ENCODE measurements at regions not wholly inside any gene's neighbourhood (a gene's known extent, or its start where the extent isn't known, plus 50 kb on each side); places are given as distances from the start of the nearest gene placed in this dataset.
"Not testable (repeated sequence)": the region's sequence is repeated elsewhere in the genome, so short reads cannot be mapped to it uniquely, and the experiment has no call there.

DNA sequence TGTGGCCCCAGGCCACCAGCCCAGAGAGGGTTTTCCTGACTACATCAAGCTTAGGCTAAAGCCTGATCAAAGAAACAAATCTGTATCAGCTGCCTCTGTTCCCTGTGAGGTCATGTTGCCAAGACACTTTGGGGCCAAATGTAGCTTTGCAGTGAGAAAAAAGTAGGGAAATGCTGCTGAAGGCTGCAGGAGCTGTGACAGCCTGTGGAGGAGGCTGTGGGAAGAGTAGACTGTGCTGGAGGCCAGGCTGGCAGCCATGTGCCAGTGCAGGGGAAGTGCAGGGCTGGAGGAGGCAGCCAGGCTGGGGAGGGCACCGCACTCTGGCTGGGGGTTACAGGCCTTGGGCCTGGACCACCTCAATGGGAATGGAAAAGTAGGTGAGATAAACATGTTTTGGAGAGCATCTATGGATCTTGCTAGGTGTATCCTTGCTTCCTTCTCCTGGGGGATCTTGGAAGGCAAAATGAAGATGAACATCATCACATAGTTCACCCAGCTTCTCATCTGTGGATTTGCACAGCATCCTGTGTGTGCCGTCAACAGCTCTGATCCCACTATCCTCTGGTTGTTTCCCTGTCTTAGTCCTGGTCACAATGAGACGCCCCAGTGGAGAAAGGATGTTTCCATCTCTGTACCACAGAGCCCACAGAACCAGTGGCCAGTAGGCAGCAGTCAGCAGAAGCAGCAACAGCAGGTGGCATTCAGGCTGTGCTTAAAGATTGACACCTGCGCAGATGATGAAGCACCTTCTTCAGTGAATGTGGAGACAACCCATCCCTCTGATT, 103.8 kb upstream of the COPS8 start:
- no peak for DNase-seq

DNA sequence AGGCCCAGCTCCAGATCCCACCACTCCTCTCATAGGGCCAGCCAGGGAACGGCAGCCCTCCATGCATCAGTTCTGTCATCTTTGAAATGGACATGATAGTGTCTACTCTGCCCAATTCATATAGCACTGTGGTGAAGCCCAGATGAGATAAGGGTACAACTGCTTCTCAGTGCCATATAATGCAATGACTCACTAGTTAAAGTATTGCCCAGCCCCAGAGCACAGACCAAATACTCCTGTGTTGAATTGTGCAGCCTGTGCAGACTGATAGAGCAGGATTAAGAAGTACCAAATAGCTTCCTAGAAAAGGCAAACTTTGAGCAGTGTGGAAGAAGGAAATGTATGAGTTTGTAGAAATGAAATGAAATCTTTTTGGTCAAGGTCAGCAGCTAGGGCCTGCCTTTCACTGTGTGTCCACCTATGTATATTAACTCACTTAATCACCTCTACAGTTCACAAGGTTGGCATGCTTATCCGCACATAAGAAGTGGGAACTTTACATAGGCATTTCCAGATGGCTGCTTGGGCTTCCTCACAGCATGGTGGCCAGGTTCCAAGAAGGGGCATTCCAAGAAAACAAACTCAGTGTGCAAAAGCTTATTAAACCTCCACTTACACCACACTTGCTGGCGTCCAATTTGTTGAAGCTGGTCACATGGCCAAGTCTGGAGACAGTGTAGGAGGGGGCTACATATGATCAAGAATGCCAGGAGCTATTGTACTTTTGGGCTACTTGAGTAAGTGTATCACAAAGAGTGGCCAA, 102.8 kb upstream of the COPS8 start:
- no peak for DNase-seq

DNA sequence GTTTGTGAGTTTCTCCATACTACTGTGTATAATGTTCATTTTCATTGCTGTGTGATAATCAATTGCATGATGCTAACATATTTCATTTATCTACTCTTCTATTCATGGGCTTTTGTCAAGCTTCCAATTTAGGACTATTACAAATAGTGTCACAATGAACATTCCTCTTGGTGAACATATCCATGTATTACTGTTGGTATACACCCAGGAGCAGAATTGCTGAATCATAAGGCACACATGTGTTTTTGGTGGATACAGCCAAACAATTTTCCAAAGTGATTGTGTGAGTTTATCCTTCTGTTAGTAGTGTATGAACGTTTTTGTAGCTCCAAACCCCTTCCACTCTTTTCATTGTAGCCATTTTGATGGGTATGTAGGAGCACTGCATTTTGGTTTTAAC, 101.6 kb upstream of the COPS8 start:
- DNase-seq = no peak

DNA sequence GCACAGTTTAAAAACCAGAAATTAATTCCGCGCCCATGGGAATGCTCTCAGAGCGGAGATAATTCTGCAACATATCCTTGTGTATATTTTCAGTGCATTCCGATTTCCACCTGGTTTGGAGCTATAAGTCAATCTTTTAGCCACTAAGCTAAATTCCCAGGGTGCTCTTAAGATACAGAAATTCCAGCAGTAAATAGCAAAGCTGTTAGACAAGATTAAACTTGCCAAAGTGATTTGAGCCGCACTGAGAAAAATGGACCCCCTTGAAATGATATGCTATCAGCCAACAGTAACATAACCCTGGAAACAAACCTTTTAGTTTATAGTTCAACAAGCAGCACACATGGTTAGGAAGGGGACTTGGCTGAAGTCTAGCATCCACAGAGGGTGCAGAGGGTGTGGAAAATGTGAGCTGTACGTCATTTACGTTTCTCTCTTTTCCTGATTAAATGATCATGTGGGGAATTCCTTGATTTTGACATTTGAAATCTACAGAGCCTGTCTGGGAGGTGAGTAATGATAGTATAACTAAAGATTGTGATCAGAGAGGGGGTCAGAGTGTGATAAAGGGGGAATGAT, 99.8 kb upstream of the COPS8 start:
- DNase-seq = no peak

DNA sequence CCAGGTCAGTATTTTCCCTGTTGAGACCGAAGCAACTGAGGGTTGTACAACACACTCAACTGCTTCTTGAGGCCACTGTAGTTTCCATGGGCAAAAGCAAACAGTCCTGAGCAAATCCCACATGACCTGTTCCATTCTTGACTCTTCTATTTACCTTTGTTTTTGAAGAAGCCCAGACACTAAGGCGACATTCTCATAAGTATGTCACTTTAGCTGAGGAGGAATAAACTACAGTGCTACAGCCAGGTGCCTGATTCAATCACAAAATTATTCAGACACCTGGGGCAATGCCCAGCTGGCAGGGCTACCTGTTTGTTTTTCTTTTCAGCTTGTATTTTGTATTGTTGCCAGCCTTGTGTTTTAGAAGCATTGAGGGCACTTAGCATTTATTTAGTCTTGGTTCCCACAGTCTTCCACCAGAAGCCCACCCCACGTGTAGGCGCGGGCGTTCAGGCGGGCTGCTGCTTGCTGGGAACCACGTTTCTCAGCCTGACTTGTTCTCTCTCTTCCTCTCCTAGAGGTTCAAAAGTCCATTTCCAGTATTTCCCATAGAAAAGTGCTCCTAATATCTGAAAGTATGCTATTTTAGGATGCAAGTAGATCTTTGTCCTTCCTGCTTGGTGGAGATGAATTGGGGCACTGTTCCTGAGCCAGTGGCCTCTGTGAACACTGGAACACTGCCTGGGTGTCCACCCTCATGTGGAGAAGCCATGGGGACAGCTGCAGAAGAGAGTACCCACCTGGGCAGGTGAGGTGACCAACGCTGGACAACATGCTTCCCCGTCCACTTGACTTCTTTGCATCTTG, 99.0 kb upstream of the COPS8 start:
- no peak for DNase-seq

DNA sequence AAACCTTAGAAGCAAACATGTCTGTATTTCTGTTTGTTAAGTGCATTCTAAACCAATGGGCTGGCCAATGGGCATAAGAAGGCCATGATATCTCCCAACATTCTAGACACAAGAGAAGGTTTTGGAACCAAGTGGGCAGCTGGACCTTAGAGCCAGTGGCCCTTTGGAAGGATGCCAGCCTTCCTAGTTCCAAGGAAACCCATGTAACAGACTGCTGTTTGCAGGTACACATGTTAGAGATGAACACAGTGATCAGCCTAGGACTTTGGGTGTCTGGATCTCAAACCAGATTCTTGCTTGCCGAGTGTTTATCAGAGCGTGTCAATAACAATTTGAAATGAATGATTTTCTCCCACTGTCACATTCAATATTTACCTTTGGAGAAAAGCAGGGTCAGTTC, 97.5 kb upstream of the COPS8 start:
- DNase-seq = no peak

DNA sequence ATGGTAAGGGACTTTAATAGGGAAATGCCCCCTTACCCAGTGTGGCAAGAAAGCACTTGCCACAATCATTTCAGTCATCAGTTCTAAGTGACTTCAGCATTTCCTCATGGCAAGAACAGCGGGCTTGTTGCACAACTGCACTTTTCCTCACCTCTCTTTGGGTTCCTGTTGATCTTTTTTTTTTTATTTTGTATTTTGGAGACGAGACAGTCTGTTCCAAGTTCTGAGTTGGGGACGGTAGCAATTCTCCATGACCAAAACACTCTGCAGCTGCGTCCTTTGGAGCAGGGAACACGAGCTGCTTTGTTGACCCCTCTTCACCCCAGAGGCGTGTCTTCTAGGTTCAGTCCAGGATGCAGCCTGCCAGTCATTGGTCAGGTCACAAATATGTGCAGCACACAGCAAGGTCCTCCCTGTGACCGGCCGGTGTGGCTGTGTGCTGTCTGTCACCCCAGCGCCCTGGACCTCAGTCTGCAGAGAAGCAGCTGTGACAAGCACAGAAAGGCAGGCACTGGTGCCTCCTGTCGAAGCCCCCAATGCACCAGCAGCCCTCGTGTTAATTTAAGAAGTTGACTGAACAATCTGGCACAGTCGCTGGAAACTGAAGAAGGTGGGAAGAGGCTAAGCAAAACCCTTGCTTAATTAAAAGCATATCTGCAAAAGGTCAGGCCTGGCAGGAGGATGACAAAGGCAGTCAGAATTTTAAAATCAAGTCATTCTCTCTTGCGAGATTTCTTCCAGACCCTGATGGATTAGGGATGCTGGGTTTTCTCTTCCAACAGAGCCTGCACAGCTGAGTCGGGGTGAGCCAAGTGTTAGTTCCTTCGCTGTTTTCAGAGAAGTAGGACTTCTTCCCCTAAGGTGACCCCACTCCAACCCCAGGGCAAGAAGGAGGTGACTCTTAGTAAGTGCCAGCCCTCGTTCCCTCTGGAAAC, 96.7 kb upstream of the COPS8 start:
- DNase-seq = no peak

DNA sequence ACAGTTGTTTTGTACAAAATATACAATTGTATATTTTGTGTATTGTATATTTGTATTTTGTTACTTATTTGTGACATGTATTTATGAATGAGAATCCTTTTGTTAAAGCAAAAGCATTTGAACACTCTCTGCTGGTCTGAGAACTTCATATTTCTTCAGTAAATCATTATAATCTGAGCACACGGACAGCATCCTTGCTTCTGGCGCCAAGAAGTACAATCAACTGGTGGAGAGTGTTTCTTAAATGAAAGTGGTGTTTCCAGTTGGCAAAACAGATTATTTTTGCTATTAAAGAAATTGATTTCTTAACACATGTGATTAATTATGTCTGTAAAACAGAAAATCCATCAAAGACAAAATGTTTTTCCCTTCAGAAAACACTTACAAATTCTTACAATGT, 95.1 kb upstream of the COPS8 start:
- no peak for DNase-seq

DNA sequence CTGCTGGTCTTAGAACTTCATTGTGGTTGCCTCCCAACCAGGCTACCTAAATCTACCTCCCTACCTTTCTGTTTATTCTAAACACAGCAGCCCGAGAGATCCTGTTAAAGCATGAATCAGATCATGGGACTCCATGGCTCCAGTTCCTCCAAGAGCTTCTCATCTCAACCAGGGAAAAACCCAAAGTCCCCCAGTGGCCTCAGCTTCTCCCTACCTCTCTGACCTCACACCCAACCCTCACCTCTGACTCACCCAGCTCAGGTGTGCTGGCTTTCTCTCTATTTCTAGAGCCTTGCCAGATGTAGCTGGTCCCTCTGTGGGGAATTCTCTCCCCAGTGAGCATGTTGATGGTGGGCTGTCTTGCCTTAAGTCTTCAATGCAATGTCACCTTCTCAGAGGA, 93.8 kb upstream of the COPS8 start:
- DNase-seq = no peak

DNA sequence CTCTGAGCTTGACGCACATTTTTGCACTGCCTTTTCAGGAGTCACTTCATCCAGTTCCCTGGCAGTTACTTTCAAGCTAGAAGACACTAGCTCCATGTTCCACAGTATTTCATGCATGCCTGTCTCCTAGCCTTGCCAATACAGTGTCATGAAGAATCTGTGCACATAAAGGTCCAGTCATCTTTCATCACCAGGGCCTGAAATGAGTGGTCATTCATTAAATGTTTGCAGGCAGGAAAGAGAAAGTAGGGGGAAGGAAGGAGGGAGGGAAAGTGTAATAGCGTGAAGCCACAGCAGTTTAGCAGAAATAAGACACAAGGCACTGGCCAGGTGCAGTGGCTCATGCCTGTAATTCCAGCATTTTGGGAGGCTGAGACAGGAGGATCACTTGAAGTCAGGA, 92.4 kb upstream of the COPS8 start:
- DNase-seq = no peak

DNA sequence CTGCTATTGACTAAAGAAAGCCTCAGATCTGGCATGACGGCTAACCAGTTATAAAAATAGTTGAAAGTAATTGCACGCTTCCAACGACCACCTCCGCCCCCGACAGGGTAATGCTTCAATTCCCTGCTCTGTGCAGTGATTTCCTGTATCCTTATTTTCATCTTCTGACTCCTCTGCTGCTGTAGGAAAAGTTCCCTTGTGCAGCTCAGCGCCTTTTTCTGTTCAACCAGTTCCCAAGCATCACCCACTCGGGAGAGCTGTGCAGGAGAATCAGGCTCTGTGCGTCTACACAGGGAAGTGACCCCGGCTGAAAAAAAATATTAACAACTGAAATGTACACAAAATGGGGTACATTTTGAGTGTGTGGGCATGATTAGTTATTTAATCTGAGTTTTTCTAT, 91.3 kb upstream of the COPS8 start:
- DNase-seq = no peak

DNA sequence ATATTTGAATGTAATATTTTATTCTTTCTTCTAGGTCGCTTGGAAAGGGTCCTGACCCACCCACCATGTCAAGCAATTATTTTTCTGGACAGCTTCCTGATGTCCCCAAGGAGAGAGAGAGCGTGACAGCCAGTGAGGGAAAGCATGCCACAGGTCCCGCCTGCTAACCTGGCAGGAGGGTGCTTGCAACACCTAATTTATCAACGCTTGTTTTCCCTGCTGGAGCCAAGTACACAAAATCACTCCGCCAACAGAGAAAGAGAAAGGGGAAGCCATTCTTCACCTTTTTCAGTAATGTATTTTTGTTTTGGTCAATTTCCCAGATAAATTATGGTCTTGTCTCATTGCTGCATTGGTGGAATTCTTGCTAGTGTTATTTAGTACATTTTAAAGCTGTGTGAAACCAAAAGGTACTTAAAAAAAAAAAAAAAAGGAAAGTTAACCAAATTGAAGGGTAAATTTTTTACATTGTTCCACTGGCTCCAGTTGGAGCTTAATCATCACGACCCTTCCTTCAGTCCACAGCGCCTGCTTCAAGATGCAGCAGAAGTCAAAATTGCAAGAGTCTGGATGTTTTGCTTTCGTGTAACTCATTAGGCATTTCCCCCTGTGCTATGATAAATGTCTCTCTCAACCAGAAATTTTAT, 88.5 kb upstream of the COPS8 start:
- no peak for DNase-seq

DNA sequence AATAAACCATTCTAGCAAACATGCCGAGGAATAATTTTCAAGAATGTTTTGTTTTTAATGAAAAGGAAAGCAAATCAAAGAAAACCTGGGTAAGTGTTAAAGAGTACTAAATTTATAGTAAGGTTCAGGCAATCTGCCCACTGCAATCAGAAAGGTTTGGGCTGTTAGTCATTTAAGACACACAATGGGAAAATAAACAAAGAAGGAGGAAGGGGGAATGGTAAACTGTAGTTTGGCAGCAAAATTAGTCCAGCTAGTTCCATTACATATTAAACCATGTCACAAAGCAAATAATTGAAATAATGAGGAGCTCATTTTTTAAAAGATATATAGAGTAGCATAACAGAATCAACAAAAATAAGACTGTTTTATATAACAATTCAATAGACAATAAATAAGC, 87.5 kb upstream of the COPS8 start:
- no peak for DNase-seq

DNA sequence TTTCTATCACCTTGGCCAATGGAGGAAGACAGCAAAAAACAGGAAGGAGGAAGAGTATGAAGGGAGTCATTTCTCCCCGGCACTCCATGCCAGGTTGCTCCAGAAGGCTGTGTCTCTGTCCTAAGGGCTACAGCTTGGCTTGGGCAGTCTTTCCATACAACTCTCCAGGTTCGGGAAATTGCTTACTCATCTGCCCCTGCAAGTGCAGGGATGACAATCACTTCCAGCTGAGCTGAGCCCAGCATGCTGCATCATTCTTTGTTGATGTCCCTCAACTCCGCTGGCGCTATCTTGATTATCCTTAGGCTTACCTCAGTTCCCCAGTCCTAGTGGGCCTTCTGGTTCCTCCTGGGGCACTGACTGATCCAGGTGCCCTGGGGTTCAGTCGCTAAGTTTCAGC, 86.9 kb upstream of the COPS8 start:
- DNase-seq = no peak

DNA sequence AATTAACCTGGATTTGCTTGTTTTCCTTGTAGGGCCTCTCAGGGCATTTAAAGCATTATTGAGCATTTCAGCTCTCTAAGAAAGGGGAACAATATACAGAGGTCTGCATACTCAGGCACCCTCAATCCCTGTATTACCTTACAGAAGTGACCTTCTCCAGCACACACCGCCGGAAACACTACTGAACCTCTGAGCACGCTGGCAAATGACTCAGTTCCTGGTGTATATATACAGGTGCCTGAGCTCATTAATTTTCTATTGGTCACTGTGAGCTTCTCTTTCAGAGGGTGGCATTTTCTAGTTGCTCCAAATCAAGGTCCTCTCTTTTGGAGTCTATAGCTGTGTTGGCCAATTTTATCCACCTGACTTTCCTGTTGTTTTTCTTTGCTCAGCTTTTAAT, 85.2 kb upstream of the COPS8 start:
- no peak for DNase-seq

DNA sequence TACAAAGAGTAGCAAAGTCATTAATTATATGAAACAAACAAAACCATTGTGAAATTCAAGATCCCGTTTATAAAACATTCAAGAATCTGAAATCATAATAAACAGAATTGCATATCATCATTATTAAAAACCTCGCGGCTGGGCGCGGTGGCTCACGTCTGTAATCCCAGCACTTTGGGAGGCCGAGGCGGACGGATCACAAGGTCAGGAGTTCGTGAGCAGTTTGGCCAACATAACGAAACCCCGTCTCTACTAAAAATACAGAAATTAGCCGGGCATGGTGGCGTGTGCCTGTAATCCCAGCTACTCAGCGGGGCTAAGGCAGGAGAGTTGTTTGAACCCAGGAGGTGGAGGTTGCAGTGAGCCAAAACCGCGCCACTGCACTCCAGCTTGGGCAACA, 80.3 kb upstream of the COPS8 start:
- DNase-seq = not testable (repeated sequence)

DNA sequence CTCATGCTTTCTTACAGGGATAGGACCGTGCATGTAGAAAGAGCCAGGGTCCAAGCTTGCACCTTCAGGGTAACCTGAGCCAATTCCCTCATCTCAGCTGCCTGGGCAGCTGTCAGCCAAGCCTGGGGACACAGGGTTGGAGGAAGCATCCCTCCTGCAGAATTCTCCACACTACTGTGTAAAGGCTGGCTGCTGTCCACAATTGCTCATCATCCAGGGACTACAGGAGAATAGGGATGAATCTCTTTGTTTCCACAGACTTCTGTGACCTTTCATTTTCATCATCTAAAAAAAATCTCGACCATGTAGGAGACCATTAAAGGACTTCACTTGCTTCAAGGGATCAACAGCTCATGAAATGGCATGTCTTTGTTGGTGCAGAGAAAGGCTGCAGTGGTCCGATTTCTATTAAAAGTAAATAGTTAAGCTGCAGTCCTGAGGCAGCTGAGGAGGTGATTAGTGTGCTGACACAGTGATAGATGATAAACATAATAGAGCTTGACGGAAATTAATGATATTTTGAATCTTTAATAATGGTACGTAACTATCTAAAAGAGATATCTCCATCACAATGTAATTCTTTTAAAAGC, 74.4 kb upstream of the COPS8 start:
- DNase-seq = no peak

DNA sequence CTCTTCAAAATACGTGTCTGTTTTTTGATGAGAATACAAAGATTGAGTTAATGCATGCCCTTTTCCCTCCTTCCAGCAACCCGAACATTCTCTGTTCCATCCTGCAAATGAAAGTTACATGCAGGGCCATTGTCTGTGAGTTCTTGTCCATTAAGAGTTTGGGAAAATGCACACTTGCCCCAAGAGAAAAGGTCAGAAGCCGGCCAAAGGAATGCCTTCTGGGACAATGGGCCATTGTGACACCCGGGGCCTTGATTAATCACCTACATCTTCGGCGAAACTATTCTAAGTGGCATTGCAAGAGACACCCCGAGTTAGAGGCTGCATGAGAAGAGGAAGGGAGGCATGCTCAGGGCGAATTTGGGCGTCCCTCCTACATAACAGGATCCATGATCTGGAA, 73.7 kb upstream of the COPS8 start:
- DNase-seq = no peak

DNA sequence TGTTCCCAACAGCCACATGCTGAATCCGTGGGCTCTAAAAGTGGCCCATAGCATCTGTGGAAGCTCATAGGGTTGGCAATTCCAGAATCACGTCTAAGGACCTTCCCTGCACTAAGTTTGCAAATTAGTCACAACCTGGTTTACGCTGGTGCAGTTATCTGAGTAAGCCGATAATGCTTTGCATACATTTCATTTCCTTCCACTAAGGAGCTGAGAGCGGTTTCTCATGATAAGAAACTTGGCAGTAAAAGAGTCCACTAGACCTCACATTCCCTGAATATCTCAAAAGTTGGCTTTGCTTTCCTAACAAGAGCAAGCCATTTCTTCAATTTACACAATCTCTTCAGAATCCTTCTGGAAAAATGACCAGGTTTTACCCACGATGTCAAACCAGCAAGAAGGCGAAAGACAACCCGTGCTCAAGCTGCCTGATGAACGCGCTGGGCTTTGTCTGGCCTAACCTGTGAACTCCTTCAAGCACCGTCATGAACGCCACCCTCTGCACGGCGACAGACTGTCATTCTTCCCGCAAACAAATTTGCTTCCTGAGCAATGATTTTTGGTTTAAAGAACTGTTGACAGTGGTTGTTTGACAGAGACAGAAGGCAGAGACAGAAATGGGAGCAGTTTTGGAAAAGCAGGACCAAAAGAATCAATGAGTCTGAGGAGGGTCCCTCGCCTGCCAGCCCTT, 73.0 kb upstream of the COPS8 start:
- DNase-seq = no peak

DNA sequence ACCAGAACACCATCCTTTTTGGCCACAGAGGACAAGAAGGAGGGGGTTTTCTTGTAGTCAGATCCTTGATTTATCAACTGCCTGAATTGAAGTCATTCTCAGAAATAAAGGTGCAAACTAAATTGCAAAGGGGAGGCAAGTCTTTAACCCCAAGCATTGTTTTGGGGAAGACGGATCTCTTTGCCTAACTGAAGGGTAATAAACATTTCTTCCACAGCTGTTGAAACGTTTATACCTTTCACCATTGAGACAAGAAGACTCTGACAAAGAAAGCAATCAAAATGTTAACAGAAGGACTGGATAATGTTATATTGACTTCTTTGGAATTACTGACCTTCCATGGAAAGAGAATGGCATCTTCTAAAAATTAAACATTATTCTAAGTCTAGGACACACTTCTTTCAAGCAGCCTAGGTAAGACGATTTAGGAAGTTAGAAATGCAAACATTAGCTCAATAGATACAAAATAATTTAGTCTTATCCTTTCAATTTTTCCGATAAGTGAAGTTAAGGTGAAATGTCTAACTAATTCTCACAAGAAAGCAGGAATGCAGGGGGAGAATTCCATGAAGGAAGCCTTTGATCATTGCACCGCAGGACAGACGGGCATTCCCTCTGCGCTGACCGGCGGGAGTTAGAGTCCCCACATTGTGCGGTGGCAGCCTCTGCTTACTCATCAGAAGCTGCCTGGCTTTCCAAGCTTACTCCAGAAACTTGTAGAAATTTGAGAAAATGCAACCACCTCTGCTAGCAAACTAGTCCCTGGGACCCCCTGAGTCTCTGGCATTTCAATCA, 69.4 kb upstream of the COPS8 start:
- DNase-seq = no peak

Measured in stimulated activated naive CD4-positive, alpha-beta T cell (primary cell).